ENCODE measurements at regions not wholly inside any gene's neighbourhood (a gene's known extent, or its start where the extent isn't known, plus 50 kb on each side); places are given as distances from the start of the nearest gene placed in this dataset.
"Not testable (repeated sequence)": the region's sequence is repeated elsewhere in the genome, so short reads cannot be mapped to it uniquely, and the experiment has no call there.

DNA sequence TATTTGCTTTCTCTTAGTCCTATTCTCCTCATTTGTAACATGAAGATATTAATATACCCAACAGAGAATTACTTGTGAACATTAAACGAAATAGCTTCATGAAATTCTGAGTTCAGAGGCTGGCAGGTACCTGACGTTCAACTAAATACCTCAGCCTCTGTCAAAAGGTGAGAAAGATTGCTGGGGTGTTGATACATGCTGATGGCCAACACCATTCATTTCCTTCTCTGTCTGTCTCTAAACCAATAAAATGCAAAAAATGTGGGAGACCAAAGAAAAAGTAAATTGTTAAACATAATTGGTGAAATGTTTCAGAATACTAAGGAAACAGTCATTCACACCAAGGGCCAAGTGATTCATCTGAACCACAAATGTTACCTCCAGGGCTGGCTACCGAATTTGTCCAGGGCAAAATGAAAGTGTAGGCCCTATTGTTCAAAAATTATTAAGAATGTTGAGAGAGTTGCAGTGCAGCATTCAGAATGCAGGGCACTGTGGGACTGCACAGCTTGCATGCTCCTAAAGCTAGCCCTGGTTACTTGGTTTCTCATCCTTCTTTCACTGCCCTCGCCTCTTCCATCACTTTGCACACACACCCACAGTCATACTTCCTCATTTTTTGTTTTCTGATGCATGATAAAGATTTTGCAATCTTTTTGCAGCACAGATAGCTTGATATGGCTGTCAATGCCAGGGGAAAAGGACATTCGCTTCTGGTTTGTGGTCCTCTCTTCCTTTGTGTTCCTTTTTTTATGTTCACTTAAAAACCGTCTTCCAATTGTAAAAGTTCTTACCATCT is 414.3 kb upstream of the NR5A2 start:
- DNase-seq (ENCODE audit: low read depth in 3 of 3), result no peak

DNA sequence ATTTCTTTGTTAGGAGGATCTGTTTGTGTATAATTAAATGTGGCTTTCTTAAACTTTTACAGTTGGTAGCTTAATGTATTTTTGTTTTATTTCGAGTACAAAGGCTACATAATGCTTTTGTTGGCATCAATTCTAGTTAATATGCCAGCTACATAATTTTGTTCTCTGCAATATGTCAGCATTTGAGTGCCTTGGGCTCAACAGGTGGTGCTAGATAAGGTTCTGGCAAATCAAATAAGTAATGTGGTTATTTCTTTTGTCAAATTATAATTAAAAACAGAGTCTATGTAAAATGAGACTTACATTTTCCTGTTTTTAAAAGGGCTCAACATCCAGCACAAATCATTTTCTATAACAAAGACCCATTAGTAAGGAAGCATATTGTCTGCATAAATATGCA is 410.6 kb upstream of the NR5A2 start:
- no peak for DNase-seq (ENCODE audit: low read depth in 3 of 3)

DNA sequence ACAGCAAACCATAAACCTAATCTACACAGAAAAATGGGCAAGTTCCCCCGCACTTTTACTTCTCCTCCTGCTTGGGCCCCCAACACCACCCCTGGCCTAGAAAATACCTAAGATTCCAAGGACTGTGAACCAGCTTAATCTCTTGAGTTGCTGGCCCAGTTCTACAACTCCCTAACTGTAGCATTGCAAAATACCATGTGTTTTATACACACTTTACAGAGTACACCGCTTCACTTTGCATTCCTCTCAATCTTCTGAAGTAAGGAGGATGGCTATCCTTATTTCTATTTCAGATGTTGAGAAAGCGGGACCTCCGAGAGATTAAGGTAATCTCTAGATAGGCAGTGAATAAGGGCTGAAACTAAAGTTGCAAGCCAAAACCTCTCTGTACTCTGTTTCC is 408.3 kb upstream of the NR5A2 start:
- DNase-seq (ENCODE audit: low read depth in 3 of 3), result no peak

DNA sequence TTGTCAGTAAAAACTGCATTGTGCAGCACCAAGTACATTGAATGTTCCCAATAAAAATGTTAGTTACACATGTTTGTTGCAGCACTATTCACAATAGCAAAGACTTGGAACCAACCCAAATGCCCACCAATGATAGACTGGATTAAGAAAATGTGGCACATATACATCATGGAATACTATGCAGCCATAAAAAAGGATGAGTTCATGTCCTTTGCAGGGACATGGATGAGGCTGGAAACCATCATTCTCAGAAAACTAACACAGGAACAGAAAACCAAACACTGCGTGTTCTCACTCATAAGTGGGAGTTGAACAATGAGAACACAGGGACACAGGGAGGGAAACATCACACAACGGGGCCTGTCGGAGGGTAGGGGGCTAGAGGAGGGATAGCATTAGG is 401.3 kb upstream of the NR5A2 start:
- not testable (repeated sequence) for DNase-seq (ENCODE audit: low read depth in 3 of 3)

DNA sequence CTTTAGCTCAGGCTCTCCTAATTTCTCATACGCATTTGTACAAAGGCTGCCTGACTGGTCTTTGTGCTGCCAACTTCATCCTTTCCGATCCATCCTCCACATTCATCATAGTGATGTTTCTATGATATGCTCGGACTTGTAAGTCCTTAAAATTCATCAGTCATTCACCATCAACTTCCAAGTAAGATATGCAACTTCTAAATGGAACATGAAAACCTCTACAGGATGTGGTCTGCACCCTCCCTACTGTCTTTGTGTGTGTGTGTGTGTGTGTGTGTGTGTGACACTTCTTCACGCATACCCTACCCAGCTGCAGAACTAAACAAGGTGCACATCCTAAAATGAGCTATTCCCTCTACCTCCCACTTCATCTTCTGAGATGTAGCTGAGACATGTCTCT is 397.9 kb upstream of the NR5A2 start:
- no peak for DNase-seq (ENCODE audit: low read depth in 3 of 3)

DNA sequence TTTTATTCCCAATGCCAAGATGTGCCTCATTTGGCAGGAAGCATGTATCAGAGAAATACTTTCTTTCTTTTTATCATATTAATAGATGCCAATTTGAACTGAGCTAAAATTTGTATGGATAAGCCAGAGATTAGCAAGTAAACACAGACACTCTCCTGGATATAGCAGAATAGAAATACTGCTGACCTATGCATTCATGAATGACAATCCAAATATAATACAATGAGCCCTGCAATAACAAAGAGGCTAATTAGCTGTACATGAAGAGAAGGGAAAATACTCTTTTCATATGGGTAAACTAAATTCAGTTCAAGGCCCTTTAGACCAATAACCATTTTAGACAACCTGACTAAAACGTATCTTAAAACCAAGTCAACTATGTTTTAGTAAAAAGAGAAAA is 388.1 kb upstream of the NR5A2 start:
- no peak for DNase-seq (ENCODE audit: low read depth in 3 of 3)

DNA sequence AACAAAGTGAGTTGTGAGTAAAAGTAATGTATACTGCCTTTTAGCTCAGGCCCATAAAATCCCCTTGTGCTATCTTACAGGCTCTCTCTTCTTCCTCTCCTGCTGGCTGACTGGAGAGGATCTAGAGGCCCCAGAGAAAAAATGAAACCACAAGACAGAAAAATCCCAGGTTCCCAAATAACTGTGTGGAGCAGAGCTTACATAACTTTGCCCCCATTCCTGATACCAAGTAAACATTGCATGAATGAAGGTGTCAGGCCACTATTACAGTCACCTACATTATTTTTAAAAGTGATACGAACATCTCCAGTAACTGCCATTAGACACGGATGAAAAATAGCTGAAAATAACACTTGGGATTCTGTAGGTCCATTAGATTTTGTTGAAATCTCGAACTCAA is 386.0 kb upstream of the NR5A2 start:
- DNase-seq (ENCODE audit: low read depth in 3 of 3), result no peak

DNA sequence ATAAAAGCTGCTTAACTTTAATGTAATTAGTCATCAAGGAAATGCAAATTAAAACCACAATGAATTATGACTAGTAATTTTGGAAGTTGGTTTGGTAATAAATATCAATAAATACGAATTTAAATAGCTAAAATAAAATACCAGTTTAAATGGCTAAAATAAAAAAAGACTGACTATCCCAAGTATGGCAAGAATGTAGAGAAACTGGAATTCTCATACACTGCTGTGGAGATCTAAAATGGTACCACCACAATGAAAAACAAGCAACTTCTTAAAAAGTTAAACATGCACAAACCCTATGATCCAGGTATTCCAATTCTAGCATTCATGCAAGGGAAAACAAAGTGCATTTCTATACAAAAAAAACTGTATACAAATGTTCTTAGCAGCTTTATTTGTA is 382.6 kb upstream of the NR5A2 start:
- no peak for DNase-seq (ENCODE audit: low read depth in 3 of 3)

DNA sequence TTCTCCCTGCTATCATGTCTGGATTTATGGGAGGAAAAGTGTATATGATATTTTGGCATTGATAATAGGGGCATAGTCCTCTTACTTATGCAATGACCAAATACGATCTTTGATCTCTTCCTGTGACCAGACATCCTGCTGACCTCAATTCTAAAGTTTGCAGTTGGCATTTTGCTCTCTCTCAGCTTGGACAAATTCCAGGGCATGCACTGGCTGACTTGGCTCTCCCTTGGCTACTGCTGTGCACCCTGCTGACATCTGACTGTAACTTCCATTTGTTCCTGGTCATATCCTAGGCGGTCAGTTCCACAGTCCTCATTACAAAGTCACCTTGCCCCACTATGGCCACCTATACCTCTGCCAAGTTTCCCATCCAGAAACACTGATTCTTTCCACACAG is 380.7 kb upstream of the NR5A2 start:
- no peak for DNase-seq (ENCODE audit: low read depth in 3 of 3)

DNA sequence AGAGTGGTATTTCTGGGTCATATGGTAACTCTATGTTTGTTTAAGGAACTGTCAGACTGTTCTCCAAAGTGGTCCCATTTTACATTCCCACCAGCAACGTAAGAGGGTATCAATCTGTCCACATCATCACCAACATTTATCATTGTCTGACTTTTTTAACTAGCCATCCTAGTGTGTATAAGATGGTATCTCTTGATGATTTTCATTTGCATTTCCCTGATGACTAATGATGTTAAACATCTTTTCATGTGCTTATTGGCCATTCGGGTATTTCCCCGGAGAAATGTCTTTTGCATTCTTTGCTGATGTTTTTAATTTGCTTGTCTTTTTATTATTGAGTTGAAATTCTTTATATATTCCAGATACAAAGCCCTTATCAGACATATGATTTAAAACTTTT is 370.1 kb upstream of the NR5A2 start:
- no peak for DNase-seq (ENCODE audit: low read depth in 3 of 3)

DNA sequence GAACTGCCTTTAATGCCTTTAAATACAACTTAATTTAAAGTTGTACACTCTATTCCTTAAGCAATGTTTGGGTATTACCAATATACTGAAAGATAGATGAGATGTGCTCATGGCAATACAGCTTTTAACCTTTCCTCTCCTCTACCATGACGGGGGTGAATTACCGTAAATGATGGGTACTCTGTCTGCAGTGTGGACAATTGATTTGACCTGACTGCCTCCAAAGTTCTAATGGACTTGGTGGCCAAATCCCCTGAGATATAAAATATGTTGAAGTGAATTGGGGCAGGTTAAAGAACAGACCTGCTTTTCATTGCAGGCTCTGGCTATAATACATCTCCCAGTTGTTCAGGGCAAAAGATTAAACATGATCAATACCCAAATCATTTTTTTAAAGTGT is 367.4 kb upstream of the NR5A2 start:
- DNase-seq (ENCODE audit: low read depth in 3 of 3), result no peak

DNA sequence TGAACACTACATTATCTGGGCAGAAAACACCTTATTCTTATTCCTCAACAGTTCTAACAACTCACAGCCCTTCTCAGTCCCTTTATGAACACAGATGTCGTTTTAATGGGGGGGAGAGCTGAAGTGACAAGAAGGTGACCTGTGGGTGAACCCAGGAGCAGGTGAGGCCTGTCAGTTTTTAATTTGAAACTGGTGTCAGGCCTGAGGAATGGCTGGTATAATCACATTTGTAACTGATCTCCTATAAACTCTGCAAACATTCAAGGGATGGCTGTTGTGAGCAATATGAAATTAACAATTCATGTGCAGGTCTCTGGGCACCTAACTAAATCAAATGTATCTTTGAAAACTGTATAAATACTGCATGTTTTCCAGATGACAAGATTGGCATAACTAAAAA is 362.1 kb upstream of the NR5A2 start:
- no peak for DNase-seq (ENCODE audit: low read depth in 3 of 3)

DNA sequence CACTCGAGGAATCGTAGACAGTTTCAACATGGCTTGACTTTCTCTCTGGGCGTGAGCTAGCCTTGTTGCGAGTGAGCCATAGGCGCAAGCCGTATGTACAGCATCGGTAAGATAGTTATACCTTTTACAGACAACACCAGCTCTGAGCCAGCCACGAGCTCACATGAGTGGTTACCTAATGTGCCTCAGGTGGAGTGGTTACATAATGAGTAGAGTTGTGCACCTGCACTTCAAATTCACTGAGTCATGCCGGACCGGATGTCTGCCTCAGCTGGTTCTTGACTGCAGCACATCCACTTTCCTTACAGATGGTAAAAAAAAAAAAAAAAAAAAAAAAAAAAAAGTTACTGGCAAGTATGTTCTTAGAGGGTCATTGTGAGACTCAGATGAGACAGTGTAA is 360.4 kb upstream of the NR5A2 start:
- no peak for DNase-seq (ENCODE audit: low read depth in 3 of 3)

DNA sequence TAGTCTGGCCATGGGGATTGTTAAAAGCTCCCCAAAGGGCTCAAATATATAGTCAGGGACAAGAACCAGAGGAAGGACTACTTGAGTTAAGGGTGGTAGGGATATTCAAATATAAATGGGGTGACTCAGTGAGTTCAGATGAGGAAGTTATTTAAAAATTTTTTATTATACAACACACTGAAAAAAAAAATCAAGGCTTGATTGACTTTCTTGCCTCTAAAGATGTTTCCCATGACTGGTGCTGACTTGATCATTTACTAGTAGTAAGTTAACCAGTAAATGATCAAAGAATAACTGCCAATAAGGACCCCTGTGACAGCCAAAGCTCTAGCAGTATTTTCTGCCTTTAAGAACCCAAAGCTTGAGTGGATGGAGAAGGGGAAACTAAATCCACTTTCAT is 357.6 kb upstream of the NR5A2 start:
- DNase-seq (ENCODE audit: low read depth in 3 of 3), result no peak

DNA sequence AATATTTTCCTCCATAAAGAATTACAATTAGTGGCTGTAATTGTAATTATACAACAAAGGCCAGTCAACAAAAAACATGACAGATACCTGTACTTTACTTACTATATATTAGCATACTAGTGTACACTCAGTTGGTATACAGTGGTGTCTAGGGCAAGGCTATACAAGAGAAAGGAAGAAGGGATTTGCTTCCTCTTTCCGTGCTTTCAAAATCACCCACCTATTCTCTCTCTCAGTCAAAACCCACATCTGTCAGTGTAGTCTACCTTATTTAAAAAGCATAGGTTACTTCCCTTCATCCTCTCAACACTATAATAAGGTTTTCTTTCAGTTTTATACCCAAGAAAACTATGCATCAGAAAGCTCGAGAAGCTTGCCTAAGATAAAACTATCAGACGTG is 355.8 kb upstream of the NR5A2 start:
- DNase-seq (ENCODE audit: low read depth in 3 of 3), result no peak

DNA sequence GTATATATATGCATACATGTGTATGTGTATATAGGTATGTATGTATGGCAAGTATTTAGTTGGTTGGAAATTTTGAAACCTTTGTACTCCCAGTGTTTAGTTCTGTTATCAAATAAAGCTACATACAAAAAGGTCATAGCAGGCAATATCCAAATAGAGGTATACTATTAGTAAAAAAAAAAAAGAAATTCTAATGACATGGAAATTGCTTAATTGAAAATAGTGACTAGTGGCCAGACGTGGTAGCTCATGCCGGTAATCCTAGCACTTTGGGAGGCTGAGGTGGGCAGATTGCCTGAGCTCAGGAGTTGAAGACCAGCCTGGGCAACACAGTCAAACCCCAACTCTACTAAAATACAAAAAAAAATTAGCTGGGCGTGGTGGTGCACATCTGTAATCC is 351.6 kb upstream of the NR5A2 start:
- no peak for DNase-seq (ENCODE audit: low read depth in 3 of 3)

DNA sequence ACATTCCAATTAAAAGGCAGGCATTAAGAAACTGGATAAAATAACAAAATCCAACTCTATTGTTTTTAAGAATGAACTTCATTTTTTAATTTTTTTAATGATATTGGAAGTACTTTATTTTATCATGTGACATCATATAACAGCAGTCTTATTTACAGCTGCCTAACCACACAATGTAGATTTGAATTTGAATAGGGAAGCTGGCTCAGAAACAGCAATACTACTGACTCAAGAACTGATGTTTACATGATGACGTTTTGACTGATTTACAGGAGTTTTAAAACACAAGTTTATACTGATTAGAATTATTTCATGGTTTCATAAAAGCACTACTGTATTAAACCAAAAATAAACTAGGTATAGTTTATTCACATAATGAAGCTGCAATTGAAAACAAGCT is 348.7 kb upstream of the NR5A2 start:
- no peak for DNase-seq (ENCODE audit: low read depth in 3 of 3)

DNA sequence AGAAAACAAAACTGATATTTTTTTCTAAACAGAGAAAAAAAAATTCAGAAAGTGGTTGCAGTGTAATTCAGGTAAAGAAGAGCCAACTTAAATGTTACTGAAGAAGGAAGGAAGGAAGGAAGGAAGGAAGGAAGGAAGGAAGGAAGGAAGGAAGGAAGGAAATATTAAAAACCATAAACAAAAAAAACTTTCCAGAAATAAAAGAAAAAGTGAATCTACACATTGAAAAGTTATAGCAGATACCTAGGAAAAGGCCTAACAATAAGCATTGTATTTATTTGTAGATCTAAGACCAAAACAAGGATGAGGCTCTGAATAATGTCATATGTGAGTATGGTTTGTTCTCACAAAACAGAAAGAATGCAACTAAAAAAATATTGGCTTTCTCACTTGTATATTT is 345.4 kb upstream of the NR5A2 start:
- no peak for DNase-seq (ENCODE audit: low read depth in 3 of 3)

DNA sequence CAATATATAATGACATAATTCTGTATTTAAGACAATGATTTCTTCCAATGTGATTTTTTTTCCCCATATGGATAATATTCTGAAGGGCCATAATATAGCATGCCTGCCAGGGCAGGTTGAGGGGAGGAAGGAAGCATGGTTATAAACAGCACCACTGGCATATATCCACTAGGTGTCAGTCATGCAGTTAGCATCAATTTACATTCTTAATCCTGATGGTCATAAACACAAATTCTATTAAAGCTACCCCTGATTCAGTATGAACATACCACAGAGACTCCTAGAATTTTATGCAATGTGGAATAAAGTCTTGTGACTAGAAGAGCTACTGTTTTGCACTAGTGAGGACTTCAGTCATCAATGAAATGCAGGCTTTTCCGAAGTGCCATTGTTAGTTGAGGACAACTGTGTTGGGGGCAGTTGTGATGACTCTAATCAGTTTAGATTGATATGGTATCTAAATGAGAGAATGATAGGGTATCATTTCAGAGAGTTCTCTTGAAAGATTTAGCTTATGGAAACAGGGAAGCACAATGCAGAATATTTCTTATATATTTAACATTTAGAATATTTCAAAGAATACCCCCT is 342.7 kb upstream of the NR5A2 start:
- DNase-seq (ENCODE audit: low read depth in 3 of 3), result no peak

DNA sequence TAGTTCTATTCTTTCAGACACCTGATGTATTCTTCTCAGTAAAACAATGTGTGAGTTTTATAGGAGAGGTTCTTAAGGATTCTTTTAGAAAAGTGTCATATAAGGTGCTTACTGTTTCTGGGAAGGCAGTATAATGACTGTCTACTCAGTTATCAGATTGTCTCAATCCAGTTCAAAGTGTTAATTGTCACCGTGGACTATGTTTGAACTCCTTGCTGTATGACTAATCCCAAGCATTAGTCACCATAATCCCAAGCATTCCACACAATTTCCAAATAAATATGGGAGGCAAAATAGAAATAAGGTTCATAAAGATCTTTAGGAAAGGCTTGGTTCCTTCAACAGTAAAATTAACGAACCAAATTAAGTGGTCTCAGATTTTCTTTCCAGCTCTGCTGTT is 342.1 kb upstream of the NR5A2 start:
- DNase-seq (ENCODE audit: low read depth in 3 of 3), result no peak

DNA sequence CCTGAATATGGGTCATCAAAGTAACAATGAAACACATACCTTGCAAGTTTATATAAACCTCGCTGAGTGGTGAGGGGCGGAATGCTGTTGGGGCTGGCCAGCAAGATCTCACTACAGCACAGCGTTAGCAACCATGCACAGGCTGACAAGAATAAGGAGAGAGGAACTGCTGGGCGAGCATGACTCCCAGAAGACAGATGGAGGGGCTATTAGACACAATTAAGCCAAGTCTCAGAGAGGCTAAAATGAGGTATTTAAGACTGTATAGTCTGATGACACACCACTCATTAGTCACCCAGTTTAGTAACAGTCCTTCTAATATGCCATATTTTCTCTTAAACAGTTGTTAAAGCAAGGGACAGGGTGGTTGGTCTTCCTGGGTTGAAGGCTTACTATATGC is 340.2 kb upstream of the NR5A2 start:
- DNase-seq (ENCODE audit: low read depth in 3 of 3), result no peak

DNA sequence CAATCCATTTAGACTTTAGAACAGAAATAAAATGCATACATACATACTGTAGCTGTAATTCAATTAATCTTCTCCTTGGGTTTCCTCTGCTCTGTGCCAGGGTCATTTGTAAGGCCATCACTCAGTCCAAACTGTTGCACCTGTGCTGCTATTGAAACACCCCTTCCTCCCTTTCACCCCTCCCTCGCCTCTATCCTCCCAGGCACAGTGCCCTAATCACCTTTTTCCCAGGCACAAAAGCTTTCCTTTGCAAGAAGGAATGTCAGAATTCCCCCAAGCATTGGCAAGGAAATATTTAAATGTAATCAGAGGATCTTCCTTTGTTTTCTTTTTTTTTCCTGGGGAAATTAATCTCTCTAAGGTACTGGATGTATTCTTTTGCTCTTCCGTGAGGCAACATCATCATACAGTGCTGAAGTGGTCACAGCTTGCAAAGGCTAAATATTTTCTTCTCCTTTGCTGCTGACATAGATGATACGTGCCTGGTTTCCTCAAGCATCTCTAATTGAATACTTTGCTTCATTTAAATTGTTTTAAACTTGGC is 339.3 kb upstream of the NR5A2 start:
- DNase-seq (ENCODE audit: low read depth in 3 of 3), result no peak

DNA sequence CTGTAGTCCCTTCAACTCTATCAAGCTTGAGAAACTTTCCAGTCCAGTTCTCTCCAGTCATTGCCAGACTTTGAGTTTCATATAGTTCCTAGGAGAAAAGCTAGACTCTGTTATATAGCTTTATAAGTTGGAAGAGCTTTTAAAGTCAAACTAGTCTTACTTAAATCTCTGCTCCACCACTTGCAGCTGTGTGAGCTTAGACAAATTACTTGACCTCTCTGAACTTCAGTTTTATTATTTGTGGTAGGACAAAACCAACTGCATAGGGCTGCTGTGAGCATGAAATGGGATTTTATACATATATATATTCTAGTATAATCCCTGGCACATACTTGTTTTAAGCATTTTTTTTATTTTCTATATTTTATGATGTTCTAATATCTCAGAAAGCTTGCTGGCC is 338.7 kb upstream of the NR5A2 start:
- DNase-seq (ENCODE audit: low read depth in 3 of 3), result no peak

DNA sequence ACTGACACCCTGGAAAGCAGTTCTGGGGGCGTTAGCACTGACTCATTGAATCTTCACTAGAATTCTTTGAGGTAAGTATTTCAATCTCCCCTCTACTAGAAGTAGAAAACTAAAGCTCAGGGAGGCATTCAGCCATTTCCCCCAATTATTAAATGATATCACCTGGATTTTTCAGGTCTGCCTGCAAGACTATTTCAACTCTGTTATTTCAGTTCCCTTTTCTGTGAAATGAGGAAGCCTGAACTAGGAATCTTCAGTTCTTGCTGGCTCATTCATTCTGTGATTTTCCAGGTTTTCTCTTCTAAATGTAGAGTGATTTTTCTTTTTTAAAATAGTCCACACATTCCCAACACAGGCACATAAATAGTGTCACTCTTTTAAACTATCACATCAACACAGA is 337.0 kb upstream of the NR5A2 start:
- no peak for DNase-seq (ENCODE audit: low read depth in 3 of 3)

All from stimulated activated CD4-positive, alpha-beta T cell treated with anti-CD3 and anti-CD28 coated beads, TNF-alpha, amount 100 ng/mL, for 4 hours (primary cell).